ENCODE measurements at regions not wholly inside any gene's neighbourhood (a gene's known extent, or its start where the extent isn't known, plus 50 kb on each side); places are given as distances from the start of the nearest gene placed in this dataset.

GRCh38 chr12:114996382-114996781 lies 312.4 kb upstream of the TBX3 start:
- H3K23ac ChIP-seq (ENCODE audit: insufficient read length): no peak overlapping the region
- no peaks in the 10 kb centered on the region for H3K79me1 ChIP-seq (ENCODE audit: low read depth, low read length)
- POLR2A ChIA-PET (ENCODE audit: partially characterized antibody): no interaction called here
- H3K36me3 ChIP-seq (ENCODE audit: control insufficient read depth in 2 of 4, insufficient read depth in 4 of 4, low read length in 3 of 4): no peaks in the 10 kb centered on the region
- H4K8ac ChIP-seq (ENCODE audit: extremely low read depth, insufficient read depth, low read length): no peak overlapping the region
- H2BK20ac ChIP-seq (ENCODE audit: low read length): no peak overlapping the region
- no peak overlapping the region for H2BK5ac ChIP-seq (ENCODE audit: low read depth, low read length)
- no peak overlapping the region for H4K5ac ChIP-seq (ENCODE audit: insufficient read length, low read depth, low read length)
- no peak for FAIRE-seq
- H3K23me2 ChIP-seq (ENCODE audit: low read depth, low read length): no peaks in the 10 kb centered on the region
- H3K9ac ChIP-seq (replicated peaks in 1 of 4; ENCODE audit: extremely low read depth in 1 of 4, low read depth in 3 of 4, low read length in 3 of 4): no peak overlapping the region
- no peak overlapping the region for H3K14ac ChIP-seq (ENCODE audit: insufficient read length)
- no peaks in the 10 kb centered on the region for H4K20me1 ChIP-seq (replicated peaks in 1 of 2; ENCODE audit: control insufficient read depth in 1 of 2, insufficient read depth in 2 of 2, low read length in 2 of 2)
- no peak overlapping the region for H3K18ac ChIP-seq (ENCODE audit: extremely low read depth, low read length)
- H3K4me3 ChIP-seq (ENCODE audit: extremely low read depth in 1 of 4, insufficient read depth in 2 of 4, low read depth in 3 of 4, low read length in 4 of 4): no peak overlapping the region
- H2AK5ac ChIP-seq (ENCODE audit: low read depth, low read length): no peak overlapping the region
- no peak overlapping the region for H2BK15ac ChIP-seq (ENCODE audit: low read length)
- WGBS, 2 experiments (ENCODE audit: extremely low coverage in 1 of 2, insufficient coverage in 1 of 2, insufficient read length in 1 of 2, insufficient replicate concordance in 2 of 2, low coverage in 1 of 2, low lambda C conversion rate in 2 of 2, missing lambda C conversion rate in 1 of 2): 88% methylated on average over 5 of the region's 5 CpGs; no CpG with 5 or more reads in 1 of the 2 experiments
- H2BK120ac ChIP-seq (replicated peaks; ENCODE audit: low read depth, low read length): no peak overlapping the region
- peaks cover 0 to 3% (median 0%) of the 10 kb centered on the region in 4 experiments; a peak in 1 of 7 replicates for H3K4me1 ChIP-seq (replicated peaks in 1 of 4; ENCODE audit: control insufficient read depth in 3 of 4, insufficient read depth in 4 of 4, low read length in 3 of 4)
- DNase-seq (ENCODE audit: low read depth in 1 of 2, low spot score in 2 of 2): no peak
- CTCF ChIA-PET (ENCODE audit: partially characterized antibody): no interaction called here
- H4K91ac ChIP-seq (replicated peaks; ENCODE audit: insufficient read length, low read length): no peak overlapping the region
- no peaks in the 10 kb centered on the region for H3K27me3 ChIP-seq (replicated peaks in 1 of 4; ENCODE audit: control insufficient read depth in 3 of 4, extremely low read depth in 1 of 4, insufficient read depth in 3 of 4, low read length in 3 of 4)
- no peak overlapping the region for H3K27ac ChIP-seq (ENCODE audit: low read depth, low read length)
- no peak overlapping the region for H3K4me2 ChIP-seq (ENCODE audit: insufficient read depth in 1 of 2, low read depth in 2 of 2, low read length in 2 of 2)
- H3K56ac ChIP-seq (replicated peaks; ENCODE audit: insufficient read length, low read depth, low read length): no peak overlapping the region
- no peaks in the 10 kb centered on the region for H3K79me2 ChIP-seq (ENCODE audit: control insufficient read depth in 1 of 2, insufficient read depth in 2 of 2, low read length in 2 of 2)
- no peak overlapping the region for H2AFZ ChIP-seq (ENCODE audit: low read length)
- no peak overlapping the region for H3K4ac ChIP-seq (replicated peaks; ENCODE audit: insufficient read length, low read depth, low read length)
- no peak for TF ChIP-seq E2F6 (IDR thresholded peaks at IDR 0.05)
- TF ChIP-seq POU5F1 (IDR thresholded peaks at IDR 0.05; ENCODE audit: low read depth, low read length): no peak
- TF ChIP-seq PHF8 (conservative IDR thresholded peaks at IDR 0.05; ENCODE audit: low read depth, low read length): no peak
- peaks cover 9 to 12% of the 10 kb centered on the region in 2 experiments for H3K9me3 ChIP-seq (ENCODE audit: insufficient read depth in 2 of 2, low read depth in 1 of 2, low read length in 1 of 2)
- no peak overlapping the region for H2BK12ac ChIP-seq (ENCODE audit: low read depth, low read length)

Data from H1 (cell line).